Occipital lobe (tissue), 1 donor: ENCODE measurements at regions not wholly inside any gene's neighbourhood (a gene's known extent, or its start where the extent isn't known, plus 50 kb on each side); places are given as distances from the start of the nearest gene placed in this dataset.
A peak's percentile ranks its signal among the peaks of the same experiment; 100 is the strongest.

Source experiments
- DNase-seq: peaks from one replicate; lab custom pipeline; 2025; lab: John Stamatoyannopoulos, UW

DNA sequence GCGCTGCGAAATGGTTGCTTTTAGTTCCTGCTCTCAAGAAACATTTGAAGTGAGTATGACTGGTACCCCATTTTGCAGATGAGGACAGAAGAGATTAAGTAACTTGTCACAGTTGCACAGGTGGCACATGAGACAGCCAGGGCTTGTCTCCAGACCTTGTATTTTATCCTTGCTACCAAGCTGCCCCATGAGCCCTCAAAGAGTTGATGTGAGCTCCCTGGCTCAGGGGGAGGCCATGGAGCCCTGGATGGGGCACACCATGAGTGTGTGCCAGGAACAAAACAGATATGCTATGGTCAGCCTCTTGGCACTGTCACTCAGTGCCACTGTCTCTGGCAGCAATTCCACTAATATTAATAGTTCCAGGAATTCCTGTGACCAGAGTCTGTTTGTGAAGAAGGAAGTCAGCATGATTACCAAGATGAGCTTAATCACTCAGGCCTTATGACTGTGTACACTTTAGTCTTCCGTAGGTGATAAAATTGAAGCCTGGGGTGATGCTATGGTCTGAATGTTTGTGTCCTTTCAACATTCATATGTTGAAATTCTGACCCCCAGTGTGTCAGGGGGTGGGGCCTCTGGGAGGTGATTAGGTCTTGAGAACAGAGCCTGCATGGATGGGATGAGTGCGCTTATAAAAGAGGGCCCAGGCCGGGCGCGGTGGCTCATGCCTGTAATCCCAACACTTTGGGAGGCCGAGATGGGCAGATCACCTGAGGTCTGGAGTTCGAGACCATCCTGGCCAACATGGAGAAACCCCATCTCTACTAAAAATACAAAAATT, 806.8 kb downstream of the AACS start:
- no peak for DNase-seq

DNA sequence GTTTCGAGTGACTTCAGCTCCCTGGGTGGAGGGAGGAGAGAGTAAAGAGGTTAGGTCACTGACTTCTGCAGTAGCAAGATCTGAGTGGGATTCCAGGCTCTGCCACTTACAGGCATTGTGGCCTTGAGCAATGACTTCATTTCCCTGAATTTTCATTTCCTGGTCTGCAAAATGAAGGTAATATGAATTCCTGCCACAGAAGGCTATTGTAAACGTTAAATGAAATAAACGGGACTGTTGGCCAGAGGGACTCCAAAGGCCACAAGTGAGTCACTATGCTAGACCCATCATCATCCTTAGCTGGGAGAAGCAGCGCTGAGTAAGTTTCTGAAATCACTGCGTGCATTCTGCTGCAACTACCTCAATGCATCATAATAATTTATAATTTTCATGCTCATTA, 807.8 kb downstream of the AACS start:
- no peak for DNase-seq

DNA sequence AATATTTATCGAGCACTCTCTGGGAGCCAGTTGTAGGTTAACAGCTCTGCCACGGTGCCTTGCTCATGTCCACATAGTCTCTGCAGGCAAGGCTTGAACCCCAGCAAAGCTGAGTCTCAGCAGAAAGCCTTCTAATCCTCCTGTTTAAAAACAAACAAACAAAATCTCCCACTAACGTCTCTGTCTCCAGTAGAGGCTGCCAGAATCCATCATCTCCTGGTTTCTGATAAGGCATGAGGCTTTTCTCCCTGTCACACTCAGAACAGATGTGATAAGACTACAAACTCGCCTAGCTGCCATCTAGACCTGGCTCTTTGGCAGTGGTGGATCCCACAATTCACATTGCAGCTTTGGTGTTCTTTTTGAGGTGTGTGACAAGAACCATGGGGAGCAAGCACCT, 813.2 kb downstream of the AACS start:
- DNase-seq: no peak

DNA sequence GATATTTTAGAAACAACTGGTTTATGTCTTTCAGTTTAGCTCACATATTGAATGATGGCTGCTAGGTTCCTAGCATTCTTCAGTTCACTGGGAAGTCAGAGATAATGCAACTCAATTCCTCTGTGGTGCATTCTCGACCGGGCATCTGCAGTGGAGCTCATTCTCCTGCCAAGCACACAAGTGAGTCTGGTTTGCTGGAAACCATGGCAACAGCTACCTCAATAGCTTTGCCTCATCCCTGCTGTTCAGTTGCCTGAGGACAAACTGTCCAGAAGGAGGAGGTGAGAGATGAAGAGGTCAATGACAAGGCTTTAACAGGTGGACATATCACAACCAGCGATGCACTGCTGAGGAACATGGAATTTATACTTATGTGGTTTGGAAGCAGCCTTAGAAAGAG, 816.9 kb downstream of the AACS start:
- DNase-seq: peak; percentile 15

DNA sequence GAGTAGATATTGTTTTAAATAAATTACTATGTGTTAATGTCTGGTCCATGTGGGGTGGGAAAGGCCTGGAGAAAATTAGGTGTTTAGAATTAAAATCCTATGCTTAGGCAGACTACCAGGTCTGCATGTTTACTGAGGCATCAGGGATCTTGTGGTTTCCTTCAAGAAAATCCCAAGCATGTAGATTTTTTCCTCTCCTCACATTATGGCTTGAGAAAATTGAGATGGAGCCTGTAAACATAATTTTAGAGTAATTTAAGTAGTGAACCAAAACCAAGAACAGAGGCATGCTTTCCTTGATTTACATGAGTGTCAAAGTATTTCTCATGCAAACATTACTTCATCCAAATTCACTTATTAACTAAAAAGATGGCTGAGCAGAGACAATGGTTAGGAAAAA, 823.7 kb downstream of the AACS start:
- no peak for DNase-seq

DNA sequence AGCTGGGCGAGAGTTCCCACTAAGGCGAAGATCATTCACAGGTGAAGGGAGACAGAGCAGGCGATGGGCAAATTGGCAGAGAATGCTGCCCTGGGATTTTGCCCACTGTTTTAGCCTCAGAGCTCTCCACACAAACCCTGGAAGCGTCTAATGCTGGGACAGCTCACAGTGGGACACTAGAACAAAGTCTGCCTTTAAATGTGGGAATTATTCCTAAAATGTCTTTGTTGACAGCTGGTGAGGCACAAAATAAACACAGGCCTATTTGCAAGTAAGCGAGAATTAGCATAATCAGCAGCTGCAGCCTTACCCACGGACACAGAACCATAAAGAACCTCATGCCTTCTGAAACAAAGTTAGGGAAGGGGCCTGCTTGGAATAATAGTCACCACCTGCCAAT, 824.5 kb downstream of the AACS start:
- DNase-seq: peak; percentile 39

DNA sequence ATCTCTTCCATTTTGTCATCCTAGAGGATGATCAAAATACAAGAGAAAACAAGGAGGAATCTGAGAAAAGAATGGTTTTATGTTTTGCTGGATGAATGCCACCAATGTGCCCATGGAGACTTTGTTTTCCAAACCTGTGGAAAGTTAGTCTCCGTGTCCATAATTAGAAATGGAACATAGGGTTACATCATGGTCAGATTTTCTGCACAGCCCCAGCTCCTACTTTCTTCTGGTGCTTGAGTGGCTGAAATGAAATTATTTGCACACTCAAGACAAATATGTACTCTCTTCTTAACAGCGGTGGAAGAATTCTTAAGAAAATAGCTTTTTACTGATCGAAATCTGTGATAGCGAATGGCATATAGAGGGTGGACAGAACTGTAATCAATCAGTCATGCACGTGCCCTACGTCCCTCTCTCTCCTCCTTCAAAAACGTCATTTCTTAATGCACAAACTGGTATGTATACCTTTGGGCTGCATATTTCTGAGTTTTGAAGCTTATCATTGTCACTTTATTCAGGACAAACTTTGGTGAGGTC, 825.2 kb downstream of the AACS start:
- no peak for DNase-seq

DNA sequence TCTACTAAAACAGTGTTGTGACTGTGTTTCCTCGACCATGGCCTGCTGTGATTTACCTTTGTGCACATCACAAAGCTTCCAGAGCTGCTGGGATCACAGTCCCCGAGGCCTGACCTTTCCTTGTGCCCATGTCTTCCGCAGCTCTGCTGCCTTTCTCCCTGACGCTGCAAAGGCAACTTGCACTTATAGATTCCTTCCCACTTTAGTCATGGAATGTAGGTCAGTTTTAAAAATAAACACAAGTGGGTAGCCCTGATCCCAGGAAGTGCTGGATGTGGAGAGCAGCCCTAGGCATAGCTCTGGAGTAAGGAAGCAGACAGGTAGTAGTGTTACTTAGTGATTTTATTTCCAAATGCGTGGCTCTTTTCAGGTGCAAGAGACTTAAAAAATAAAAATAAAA, 825.7 kb downstream of the AACS start:
- DNase-seq: no peak

DNA sequence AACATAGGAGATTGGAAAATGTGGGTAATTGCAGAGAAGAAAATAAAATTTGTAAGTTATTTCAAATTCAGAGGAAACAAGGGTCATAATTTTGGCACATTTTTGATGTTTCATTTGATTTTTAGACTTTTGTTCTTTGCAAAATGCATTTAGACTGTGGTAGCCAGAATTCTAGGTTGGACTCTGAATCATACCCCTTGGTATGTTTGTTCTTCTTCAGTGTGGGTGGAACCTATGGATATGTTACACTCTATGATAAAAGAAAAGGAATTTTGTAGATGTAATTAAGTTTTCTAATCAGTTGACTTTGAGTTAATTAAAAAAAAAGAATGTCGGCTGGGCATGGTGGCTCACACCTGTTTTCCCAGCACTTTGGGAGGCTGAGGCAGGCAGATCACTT, 827.0 kb downstream of the AACS start:
- DNase-seq: no peak

DNA sequence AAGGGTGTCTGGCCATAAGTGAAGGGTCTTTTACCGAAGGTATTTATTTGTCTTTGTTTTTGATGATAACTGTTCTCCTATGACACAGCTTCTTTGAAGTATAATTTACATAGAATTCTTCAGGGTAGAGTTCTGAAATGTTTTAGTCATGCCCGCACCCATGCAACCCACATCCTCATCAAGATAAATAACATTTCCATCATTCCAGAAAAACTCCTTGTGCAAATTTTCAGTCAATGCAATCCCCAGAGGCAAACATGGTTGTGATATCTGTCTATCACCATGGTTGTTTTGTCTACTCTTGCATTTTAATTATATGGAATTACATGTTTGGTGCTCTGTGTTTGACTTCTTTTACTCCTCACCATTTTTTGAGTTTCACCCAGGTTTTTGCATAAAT, 837.8 kb downstream of the AACS start:
- DNase-seq: no peak

DNA sequence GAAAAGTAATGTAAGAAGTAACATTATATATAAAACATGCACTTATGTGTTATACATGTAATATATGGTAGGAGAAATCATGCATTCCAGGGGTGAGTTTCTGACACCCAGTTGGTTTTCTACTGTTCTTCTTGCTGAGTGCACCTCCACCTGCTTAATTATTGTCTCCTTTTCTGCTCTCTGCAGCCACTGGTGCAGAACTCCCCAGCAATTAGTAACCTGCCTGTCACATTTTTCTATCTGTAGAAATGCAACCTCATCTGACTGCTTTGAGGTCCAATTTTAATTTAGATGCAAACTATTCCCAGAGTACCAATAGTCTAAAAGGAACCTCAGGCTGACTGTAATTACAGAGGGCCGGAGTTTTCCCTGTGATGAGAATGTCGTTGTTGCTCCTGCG, 842.1 kb downstream of the AACS start:
- DNase-seq: no peak

DNA sequence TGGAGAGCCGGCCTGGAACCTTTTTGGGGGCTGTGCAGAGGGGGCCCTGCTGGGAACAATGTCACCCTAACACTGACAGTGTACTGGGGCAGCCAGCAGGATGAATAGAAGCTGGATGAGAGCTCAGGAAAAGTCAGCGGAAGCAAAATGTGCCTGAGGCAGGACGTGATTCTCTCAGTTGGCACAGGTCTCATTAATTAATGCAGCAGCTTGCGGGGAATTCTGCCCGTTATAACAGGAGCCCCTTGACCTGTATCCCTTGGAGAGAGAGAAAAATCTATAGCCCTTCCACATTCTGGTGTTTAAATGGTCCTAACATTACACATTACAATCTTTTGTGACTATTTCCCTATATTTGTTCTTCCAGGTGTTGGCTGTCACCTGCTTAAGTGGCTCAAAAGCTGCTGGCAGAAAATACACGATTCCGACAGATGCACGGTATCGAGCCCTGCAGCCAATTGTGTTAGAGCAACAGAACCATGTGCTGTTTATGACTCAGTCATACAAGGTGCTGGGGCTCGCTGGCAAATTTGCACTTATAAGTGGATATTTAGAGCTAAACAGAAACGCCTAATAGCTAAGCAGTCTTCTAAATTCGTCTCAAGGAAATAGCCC, 854.7 kb downstream of the AACS start:
- DNase-seq: no peak

DNA sequence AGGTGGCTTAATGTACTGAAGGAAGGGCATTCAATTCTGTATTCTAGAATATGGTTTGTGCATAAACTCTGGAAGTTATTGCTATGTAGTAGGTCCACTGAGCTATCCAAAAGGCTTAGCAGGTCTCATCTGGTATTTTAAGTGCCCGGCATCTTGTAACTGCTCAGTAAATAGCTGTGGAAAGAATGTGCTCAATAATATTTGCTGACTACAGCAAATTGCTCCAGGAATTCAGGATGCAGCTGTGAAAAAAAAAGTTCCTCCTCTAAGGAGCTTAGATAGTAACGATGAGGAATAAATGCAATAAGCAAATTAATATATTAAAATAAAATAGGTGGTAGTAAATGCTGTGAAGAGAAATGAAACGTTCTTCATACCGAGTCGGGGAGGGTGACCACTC, 857.1 kb downstream of the AACS start:
- DNase-seq: no peak

DNA sequence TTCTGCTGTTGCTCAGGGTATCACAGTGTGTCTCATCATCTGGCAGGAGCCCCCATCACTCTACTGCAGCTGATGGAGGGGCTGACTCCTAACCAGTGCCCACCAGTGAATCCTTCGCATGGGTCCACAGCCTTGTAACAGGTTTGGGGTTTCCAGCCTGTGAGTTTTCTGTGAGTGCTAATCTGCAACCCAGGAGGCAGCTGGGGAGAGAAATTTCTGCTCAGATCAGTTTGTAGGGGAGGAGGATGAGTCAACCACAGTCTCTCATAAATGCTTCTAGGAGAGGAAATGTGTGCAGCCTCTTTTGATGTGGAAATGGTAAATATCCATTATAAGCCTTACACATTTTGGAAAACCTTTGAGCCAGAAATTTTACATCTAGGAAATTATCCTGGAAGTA, 871.3 kb downstream of the AACS start:
- no peak for DNase-seq

DNA sequence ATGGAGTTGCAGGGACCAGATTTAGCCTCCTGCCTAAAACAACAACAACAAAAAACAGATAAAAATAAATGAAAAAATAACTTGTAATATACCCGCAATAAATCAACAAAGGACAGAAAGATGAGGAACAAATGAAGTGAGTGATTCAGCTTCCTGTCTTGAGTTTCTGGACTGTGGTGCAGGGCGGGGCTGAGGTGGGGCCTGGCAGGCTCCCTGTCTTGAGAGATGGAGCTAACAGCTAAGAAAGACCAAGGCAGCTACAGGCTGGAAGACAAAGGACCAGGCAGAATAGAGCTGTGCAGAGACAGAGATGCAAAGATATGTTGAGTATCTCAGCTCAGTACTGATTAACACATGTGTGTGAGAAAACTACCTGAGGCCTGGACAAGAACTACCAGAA, 879.2 kb downstream of the AACS start:
- no peak for DNase-seq

DNA sequence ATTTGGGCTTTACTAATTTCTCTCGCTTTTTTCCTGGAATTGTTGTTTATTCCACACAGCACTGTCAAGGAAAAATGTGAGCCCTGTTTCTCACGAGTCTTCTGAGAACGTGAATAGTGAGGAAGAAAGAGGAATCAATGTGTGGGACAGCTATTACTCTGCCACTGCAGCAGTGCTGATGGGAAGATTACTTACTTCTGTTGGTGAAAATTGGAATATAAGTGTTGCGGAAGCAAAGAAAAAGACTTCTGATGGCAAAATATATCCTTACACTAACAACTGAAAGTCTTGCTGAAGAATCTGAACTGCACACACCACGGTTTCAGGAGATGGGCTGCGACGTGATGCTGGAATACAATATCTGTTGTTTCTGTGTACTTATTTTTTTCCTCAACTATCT, 884.2 kb downstream of the AACS start:
- DNase-seq: no peak

DNA sequence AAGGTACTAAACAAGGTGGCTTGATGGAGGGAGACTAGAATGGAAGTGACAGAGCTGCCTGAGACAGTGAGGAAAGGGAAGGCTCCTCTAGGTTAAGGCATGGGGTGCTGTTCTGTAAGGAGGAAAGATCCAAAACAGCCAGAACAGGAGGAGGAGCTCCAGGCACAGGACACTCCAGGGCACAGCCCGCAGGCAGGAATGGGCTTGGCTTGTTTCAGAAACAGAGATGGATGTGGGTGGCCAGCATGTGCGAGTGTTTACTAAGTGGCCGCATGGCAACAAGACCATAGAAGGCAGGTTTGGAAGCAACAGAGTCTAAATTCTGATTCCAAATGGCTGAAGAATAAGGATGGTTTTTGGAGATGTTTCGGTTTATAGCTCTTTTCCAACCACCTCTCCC, 889.1 kb downstream of the AACS start:
- no peak for DNase-seq

DNA sequence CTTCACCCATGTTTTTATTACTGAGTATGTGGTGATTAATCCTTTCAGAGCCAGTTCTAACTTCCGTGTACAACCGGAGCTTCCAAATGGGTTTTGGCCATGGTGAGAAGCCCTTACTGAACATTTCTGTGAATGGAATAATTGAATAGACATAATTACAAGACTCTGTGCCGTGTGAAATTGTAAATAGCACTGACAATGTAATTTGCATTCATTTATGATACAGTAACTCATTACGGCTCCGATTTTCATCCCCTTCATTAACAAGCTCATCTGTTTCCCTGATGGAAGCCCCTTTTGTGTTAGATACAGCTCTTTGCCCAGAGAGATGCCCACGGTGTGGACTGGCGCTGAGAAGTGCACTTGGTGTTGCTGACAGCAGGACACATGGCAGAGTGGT, 891.0 kb downstream of the AACS start:
- DNase-seq: no peak

DNA sequence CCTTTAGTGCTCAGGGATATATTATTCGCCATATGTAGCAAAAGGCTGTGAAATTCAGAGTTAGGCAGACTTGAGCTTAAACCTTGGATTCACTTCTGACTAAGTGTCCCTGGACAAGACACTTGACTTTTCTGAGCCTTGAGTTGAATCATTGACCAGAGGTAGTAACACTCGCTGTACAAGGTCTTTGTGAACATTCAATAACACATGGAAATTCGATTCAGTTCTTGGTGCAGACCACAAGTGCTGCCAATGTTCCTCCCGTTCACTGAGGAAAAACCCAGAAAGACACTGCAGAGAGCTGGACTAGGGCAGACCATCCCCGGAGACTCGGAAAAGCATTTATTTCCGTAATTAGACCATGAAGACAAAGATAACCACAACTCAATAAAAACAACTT, 901.4 kb downstream of the AACS start:
- DNase-seq: no peak

DNA sequence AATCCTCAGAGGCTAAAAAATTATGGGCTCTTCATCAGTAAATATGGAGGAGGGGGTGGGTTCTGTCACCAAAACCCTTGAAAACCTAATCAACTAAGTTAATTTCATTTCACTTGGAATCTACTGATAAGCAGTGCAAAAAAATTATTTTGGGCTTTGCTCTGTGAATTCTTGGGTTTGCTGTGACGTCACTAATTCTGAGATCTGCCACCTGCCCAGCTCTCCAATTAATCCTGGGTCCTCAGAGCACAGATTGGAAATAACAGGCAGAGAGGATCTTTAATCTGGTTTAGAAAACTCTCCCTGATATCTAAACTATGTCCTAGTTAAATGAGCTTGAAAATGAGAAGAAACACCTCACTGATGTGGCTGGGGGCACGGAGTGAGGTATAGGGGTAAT, 903.2 kb downstream of the AACS start:
- no peak for DNase-seq

DNA sequence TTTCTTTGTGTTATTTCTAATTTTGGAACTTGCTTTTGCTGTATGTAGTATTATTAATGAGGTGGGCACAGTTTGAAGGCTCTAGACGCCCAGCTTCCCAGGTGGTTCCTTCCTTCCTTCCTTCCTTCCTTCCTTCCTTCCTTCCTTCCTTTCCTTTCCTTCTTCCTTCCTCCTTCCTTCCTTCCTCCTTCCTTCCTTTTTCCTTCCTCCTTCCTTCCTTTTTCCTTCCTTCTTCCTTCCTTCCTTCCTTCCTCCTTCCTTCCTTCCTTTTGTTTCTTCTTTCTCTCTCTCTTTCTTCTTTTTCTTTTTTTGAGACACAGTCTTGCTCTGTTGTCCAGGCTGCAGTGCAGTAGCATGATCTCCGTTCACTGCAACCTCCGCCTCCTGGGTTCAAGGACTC, 906.7 kb downstream of the AACS start:
- no peak for DNase-seq

DNA sequence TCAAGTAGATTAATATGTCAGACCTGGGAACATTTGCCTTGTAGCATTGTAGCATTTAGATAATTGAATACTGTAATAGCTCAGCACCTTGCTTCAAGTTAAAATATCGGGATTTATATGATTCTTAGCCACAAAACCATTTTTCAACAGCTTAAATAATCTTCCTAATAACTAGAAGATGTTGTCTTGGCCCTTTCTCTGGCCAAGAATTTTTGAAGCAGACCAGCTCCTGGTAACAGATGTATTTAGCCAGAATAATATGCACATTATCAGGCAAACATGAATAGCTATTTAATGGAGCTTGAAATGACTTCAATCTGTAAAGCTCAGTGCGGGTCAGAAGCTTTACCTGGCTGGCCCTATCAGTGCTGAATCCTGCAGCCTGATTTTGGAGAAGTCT, 913.1 kb downstream of the AACS start:
- DNase-seq: no peak

DNA sequence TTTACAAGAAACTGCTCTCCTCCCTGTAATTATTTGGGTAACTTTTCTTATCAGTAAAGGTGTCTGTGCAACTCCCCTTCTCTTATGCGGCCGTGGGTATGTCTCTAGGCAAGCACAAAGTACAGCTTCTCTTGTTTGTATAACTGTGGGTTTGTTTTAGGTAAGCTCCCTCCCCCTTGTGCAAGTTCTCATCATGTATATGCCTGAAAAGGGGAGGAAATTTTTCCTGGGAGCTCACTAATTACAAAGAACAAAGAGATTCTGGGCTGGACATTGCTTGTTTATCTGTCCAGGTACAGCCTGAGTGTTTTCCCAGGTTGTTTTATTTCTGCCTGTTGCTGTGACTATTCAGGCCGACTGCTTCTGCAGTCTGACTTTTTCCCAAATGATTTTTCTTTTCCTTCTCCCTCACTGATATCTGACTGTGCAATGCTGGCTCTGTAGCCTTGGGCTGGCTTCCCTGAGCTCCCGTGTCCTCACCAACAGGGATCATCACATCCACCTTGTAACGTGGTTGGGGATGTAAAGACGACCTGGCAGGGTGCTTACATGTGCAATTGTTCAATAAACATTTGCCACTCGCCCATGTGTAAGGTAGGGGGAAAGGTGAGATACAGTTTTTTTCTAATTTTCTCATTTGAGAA, 916.5 kb downstream of the AACS start:
- DNase-seq: no peak
